ENCODE measurements at regions not wholly inside any gene's neighbourhood (a gene's known extent, or its start where the extent isn't known, plus 50 kb on each side); places are given as distances from the start of the nearest gene placed in this dataset.

DNA sequence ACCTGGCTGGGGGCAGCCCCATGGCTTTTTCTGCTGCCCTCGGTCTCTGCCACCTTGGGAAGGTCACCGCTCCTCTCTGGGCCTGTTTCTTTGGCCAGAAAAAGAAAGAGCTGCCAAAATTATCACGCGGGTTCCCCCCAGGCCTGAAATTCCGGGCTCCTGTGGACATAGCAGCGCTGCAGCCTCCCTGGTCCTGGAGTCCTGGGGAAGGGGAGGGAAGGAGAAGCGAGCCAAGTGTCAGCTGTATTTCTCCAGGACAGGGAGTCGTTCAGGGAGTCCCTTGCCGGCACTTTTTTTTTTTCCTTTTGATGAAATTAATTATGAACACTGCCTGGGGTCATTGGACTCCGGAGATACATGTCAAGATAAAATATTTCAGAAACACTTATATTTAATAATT, 152.3 kb upstream of the GPR26 start:
- H3K4me3 ChIP-seq (ENCODE audit: low read depth, low read length): no peak overlapping the region
- DNase-seq (ENCODE audit: low read depth): no peak
- TF ChIP-seq, protein P1, sequence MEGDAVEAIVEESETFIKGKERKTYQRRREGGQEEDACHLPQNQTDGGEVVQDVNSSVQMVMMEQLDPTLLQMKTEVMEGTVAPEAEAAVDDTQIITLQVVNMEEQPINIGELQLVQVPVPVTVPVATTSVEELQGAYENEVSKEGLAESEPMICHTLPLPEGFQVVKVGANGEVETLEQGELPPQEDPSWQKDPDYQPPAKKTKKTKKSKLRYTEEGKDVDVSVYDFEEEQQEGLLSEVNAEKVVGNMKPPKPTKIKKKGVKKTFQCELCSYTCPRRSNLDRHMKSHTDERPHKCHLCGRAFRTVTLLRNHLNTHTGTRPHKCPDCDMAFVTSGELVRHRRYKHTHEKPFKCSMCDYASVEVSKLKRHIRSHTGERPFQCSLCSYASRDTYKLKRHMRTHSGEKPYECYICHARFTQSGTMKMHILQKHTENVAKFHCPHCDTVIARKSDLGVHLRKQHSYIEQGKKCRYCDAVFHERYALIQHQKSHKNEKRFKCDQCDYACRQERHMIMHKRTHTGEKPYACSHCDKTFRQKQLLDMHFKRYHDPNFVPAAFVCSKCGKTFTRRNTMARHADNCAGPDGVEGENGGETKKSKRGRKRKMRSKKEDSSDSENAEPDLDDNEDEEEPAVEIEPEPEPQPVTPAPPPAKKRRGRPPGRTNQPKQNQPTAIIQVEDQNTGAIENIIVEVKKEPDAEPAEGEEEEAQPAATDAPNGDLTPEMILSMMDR (conservative IDR thresholded peaks at IDR 0.05; ENCODE audit: low read depth, low read length): no peak

- TF ChIP-seq, protein P1 (conservative IDR thresholded peaks at IDR 0.05; ENCODE audit: low read depth, low read length): no peak
- H3K4me3 ChIP-seq (ENCODE audit: low read depth, low read length): no peak overlapping the region
- DNase-seq (ENCODE audit: low read depth): no peak
These were observed 151.2 kb upstream of the GPR26 start for GRCh38 chr10:123514996-123515395.

DNA sequence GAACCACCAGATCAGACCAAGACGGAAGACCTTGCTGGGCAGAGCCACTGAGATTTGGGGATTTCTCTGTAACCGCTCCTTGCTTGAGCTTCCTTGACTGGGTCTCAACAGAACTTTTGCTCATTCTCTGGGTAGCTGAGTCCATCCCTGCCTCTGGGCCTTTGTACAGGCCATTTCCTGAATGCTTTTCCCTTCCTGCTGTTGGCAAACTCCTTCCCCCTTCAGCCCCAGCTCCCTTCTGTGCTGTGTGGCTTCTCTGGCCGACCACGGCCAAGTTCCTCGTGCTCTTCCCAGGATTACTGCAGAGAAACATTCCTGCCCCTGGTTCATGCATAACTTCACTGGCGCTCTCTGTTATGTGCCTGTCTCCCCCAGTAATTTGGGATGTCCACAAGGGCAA, 150.5 kb upstream of the GPR26 start:
- H3K4me3 ChIP-seq (ENCODE audit: low read depth, low read length): no peak overlapping the region
- TF ChIP-seq, protein P1 (conservative IDR thresholded peaks at IDR 0.05; ENCODE audit: low read depth, low read length): no peak
- no peak for DNase-seq (ENCODE audit: low read depth)

GRCh38 chr10:123516291-123516690, 149.9 kb upstream of the GPR26 start:
- no peak for DNase-seq (ENCODE audit: low read depth)
- no peak overlapping the region for H3K4me3 ChIP-seq (ENCODE audit: low read depth, low read length)
- TF ChIP-seq, protein P1 (conservative IDR thresholded peaks at IDR 0.05; ENCODE audit: low read depth, low read length): no peak

GRCh38 chr10:123517426-123517825, 148.7 kb upstream of the GPR26 start:
- TF ChIP-seq, protein P1 (conservative IDR thresholded peaks at IDR 0.05; ENCODE audit: low read depth, low read length): no peak
- no peak for DNase-seq (ENCODE audit: low read depth)

GRCh38 chr10:123517901-123518300, 148.3 kb upstream of the GPR26 start:
- no peak overlapping the region for H3K4me3 ChIP-seq (ENCODE audit: low read depth, low read length)
- no peak for DNase-seq (ENCODE audit: low read depth)
- TF ChIP-seq, protein P1 (conservative IDR thresholded peaks at IDR 0.05; ENCODE audit: low read depth, low read length): no peak

More at GRCh38 chr10:123517426-123517825, 148.7 kb upstream of the GPR26 start:
- H3K4me3 ChIP-seq (ENCODE audit: low read depth, low read length): no peak overlapping the region

DNA sequence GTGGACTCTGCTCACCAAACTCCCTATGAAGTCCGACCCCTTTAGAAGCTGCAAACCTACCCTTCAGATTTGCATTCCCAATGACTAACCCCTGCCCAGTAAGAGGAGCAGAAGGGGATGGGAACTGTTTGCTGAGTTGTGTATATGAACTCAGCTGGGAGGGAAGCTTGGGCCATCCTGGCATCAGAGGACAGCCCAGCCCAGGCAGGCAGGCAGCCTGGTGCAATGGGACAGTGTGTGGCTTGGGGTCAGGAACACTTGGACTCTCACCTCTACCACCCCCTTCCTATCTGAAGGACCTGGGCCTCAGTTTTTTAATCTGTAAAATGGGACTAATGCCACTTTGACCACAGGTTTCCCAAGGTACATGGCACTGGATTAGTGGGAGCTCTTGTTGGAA, 147.4 kb upstream of the GPR26 start:
- no peak for DNase-seq (ENCODE audit: low read depth)
- TF ChIP-seq, protein P1 (conservative IDR thresholded peaks at IDR 0.05; ENCODE audit: low read depth, low read length): no peak
- H3K4me3 ChIP-seq (ENCODE audit: low read depth, low read length): no peak overlapping the region

Measured in epithelial cell of proximal tubule (primary cell).